ENCODE measurements at regions not wholly inside any gene's neighbourhood (a gene's known extent, or its start where the extent isn't known, plus 50 kb on each side); places are given as distances from the start of the nearest gene placed in this dataset.

GRCh38 chr4:3853388-3854035, 87.3 kb downstream of the ADRA2C start:
- TF ChIP-seq CTCF (conservative IDR thresholded peaks at IDR 0.05; ENCODE audit: low read length) (no peak), EZH2phosphoT487 (IDR thresholded peaks at IDR 0.05; ENCODE audit: borderline replicate concordance, low read depth, low read length) (no peak)

Measured in OCI-LY7 (cell line).